GM19238 (cell line): ENCODE measurements at regions not wholly inside any gene's neighbourhood (a gene's known extent, or its start where the extent isn't known, plus 50 kb on each side); places are given as distances from the start of the nearest gene placed in this dataset.

Experiments
- DNase-seq: peaks from one replicate; pipeline ENCODE4 v3.0.0; 2011; ENCODE audit warnings: low spot score; ENCODE audit not compliant: insufficient read length

DNA sequence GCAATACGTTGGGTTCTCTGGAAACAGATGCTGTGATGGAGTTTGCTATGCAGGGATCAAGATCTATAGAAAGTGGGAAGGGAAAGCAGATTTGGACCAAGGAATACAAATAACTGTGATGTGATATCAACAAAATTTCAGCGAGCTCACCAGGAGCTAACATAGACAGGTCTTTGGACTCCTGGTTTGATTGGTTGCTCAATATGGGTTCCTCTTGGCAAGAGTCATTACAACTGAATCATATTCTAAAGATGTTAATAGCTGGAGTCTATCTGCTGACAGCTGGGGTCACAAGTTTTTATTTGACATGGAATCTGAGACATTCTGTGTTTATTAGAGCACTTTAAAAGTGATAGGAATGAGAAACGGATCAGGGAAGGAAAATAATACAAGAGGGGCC is 637.6 kb upstream of the GNPDA2 start:
- DNase-seq, result no peak

DNA sequence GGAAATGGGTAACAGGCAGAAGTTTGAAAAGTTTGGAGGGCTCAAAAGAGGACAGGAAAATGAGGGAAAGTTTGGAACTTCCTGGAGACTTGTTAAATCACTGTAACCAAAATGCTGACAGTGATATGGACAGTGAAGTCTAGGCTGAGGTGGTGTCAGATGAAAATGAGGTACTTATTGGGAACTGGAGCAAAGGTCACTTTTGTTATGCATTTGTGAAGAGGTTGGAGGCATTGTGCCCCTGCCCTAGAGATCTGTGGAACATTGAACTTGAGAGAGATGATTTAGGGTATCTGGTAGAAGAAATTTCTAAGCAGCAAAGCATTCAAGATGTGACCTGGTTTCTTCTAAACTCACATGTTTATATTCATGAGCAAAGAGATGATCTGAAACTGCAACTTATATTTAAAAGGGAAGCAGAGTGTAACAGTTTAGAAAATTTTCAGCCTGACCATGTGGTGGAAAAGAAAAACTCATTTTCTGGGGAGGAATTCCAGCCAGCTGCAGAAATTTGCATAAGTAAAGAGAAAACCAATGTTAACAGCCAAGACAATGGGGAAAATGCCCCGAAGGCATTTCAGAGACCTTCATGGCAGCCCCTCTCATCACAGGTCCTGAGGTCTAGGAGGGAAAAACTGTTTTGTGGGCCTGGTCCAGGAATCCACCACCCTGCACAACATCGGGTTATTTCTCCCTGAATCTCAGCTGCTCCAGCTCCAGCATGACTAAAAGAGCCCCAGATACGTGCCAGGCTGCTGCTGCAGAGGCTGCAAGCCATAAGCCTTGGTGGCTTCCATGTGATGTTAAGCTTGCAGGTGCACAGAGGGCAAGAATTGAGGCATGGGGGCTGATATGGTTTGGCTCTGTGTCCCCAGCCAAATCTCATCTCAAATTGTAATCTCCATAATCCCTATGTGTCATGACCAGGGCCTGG is 632.5 kb upstream of the GNPDA2 start:
- no peak for DNase-seq

DNA sequence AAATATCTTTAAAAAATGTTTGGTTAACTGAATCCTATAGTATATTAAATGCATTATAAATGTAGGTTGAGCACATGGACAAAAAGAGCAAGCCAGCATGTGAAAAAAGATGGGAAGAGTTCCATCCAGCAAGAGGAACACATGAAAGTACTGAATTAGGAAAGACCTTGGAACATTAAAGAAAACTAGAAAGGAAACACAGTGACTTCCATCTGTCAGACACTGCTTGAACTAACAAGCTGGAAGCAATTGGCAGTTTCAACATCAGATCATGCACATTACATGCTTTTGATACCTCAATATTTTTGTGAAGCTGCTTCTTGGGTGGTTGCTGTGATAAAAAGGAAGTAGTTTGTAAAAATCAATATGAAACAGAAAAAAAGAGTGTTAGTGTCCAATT is 626.8 kb upstream of the GNPDA2 start:
- DNase-seq, result no peak

GRCh38 chr4:45350438-45350837 is 624.1 kb upstream of the GNPDA2 start:
- DNase-seq, result no peak

DNA sequence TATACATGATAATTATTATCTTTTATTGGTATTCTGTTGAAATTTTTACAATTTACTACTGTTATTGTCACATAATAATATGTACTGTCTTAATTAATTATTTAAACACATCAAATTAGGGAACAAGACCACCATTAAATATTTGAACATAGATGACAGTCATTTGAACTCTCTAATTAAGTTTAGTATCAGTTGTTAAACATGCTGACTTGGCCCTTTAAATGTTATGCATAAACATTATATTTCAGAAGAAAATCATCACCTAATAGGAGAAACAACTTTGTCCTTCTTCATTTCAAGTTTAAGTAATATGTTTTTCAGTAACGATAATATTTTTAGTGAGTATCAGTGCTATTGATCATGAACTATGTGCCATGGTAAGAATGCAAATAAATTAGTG is 623.5 kb upstream of the GNPDA2 start:
- DNase-seq, result no peak

DNA sequence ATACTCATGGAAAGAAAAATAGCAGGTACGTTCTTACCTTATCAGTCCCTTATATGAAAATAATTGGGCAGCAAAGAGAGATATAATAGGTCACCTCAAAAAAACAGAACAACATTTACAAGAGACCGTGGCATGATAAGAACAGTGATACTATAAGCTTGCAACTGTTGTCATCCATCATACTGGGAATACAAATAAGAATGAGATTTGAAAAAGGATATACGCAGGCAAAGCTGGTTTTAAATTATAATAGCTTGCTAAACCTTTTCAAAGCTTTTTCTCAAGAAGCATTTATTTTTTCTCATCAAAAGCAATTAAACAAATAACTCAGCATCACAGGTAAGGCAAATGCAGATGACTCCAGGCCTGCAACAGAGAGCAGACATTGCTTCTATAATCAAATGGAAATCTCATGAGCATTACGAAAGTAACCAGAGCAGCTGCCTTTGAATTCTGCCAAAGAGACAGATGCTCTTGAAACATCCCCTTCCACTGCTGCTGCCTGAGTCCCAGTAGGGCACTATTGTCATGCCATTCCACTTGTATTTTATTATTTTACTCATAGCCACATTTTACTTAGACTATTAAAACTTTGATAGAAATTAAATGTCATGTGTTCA is 620.6 kb upstream of the GNPDA2 start:
- no peak for DNase-seq

- no peak for DNase-seq
Measured at GRCh38 chr4:45345558-45345957, 619.2 kb upstream of the GNPDA2 start.

GRCh38 chr4:45331802-45332201 is 605.4 kb upstream of the GNPDA2 start:
- no peak for DNase-seq

- no peak for DNase-seq
Measured at GRCh38 chr4:45327544-45327943, 601.2 kb upstream of the GNPDA2 start.

DNA sequence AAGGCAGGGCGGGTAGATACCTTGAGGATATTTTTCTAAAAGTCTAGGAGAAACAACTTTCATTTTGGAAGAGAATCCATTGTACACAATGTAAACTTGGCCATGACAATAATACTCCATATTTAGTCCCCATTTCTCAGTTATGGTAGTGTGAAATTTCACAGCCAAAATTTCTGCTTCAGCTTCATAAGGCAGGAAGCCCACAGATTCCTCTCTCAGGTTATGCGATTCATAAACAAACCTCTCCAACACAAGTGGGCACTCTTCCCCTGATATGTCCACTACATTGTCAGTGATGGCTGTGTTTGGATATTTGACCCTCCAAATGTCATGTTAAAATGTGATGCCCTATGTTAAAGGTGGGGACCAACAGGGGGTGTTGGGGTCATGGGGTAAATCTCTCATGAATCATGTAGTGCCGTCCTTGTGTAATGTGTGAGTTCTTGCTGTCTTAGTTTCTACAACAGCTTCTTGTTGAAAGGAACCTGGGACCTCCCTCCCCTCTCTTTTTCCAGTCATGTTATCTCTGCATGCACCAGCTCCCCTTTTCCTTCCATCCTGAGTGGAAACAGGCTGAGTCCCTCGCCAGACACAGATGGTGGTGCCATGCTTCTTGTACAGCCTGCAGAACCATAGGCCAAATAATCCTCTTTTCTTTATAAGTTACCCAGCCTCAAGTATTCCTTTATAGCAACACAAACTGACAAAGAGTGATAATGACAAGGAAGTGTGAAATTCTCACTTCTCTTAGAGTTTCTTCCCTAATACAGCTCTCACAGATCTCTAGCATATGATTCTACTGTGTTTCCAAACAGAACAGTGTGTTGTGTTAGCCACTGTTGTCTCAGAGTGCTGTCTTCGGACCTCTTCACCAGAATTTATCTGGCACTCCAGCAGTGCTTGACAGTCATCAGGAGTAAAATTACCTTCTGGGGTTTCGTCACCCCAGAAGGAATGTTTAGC is 598.4 kb upstream of the GNPDA2 start:
- no peak for DNase-seq

GRCh38 chr4:45323453-45324058 is 597.2 kb upstream of the GNPDA2 start:
- DNase-seq, result no peak

DNA sequence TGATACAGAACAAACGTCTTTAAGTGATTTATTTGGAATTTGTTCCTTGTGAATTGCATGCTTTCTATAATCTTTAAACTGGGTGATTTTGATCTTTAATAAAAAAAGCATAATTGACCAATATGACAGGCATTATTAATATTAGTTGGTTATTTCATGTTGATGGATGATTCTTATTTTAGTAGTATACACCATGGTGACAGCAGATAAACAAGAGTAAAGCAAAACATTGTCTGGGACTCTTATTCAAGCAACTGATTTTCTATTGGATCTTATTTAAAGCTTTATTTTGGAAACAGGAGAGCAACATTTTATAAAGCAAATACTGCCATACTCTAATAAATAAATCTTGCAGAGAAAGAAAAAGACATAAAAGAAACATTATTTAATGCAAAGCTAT is 591.4 kb upstream of the GNPDA2 start:
- DNase-seq, result no peak

DNA sequence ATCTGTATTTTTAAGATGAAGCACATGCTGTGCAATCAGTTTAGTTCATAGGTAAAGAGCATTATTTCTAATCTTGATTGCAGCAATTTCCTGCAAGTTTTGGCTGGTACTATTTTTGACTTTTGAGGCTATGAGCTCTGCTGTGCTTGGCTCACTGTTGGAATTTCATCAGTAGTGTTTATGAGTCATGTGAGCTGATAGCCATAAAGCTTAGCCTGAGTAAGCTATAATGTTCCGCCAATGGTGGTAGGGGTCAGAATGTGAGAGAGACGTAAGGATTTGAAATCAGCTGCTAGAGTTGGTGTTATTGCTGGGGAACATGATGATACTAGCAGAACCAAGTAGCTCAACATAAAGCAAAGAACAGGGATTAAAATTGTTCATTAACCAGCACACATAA is 590.9 kb upstream of the GNPDA2 start:
- no peak for DNase-seq

- no peak for DNase-seq
Measured at GRCh38 chr4:45316257-45316656, 589.9 kb upstream of the GNPDA2 start.

DNA sequence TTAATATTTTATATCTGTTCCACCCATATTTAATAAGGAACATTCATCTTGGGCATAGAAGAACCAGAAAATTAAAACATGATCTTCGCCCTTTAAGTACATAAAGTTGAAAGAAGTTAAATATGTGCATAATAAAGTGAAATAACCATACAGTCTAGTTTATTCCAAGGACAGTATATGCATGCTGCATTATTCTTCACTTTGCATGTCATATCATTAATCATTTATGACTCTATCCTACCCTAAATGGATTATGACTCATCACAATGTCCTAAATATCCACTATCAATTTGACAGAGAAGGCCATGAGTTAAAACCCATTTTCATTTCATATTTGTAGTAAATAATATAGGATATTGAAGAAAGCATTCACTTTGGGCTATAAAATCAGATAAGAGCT is 576.5 kb upstream of the GNPDA2 start:
- DNase-seq, result no peak

- no peak for DNase-seq
Measured at GRCh38 chr4:45294464-45294863, 568.1 kb upstream of the GNPDA2 start.

DNA sequence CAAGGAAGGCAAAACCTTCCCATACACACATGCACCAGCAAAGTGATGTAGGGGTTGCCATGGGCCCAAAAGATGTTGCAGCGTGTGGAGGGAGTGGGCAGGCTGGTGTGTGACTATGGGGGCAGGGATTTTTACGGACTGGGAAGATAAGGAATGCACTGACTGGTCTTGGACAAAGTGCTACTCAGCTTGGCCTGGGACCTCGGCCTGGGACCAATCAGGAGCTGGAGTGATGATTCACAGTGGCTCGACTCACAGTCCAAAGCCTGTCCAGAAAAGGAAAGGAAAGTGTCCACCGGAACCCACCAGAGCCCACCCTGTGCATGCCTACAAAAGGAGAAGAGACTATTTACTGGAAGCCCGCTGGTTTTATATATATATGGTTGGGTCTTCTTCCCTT is 567.0 kb upstream of the GNPDA2 start:
- DNase-seq, result no peak

DNA sequence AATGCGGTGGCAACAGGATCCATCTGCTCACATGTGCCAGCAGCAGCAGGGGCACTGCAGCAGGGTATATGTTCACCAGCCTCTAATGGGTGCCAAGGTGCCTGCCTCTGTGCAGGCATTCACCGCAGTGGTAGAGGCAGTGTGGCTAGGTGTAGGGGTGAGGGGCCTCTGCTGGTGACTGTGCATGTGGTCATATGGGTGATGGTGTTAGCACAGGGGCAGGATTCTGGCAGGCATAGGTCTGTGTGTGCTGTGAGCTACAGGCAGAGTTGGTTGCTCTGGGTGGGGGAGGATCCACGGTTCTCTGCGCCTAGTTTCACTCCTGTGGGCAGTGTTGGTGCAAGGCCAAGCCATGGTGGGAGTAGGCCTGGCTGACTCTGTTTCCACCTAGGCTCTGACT is 566.5 kb upstream of the GNPDA2 start:
- no peak for DNase-seq

DNA sequence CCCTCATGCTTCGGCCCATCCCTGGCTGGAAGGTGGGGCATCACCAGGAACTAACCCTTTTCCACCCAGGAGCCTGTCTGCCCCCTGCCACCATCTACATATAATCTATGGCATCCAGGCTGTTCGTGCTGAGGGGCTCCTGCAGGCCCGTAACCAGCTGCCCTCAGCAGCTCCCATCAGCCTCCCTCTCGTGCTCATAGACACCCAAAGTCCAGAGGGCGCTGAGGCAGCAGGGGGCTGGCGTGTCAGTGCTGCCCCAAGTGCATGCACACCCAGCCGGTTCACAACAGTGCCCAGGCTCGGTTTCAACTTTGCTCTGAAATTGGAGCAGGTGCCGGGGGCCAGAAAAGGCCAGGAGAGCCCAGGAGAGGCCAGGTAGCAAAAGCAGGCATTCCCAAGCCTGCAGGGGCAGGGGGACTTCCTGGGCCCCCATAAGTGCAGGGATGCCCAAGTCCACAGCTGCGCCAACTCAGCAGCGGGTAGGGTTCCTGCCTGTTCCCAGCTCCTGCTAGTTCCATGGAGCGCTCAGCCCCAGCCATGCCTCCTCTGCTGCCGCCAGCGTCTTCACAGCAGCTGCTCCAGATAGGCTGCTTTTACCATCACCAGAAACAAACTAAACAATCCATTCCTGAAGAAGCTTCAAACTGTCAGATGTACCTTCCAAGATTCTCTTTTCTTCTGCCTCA is 558.2 kb upstream of the GNPDA2 start:
- DNase-seq, result no peak

DNA sequence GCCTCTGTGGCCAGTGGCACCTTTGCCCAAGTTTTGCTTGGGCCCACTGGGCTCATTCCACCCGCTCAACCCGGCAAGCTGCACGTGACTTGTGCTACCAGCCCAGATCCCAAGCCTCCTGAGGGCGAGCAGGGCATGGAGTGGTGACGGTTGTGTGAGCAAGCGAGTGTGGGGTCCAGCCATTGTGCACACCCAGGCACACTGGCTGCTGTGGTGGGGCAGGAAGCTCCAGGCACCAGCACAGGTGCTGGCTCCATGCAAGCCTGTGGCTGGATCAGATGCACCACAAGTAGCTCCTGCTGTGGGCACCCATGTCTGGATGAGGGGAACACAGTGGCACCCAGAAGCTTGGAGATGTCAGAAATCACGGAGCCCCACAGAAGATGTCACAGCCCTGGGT is 557.0 kb upstream of the GNPDA2 start:
- DNase-seq, result no peak

GRCh38 chr4:45280121-45280520 is 553.8 kb upstream of the GNPDA2 start:
- DNase-seq, result no peak
